GM12878 (cell line): ENCODE measurements at regions not wholly inside any gene's neighbourhood (a gene's known extent, or its start where the extent isn't known, plus 50 kb on each side); places are given as distances from the start of the nearest gene placed in this dataset.

Source experiments
- ATAC-seq: fragments of 200-7000 bp; cut with Tn5 transposase; 3 replicates; pipeline ENCODE4 v1.9.1; 2020; ENCODE audit warnings: mild to moderate bottlenecking, moderate library complexity
- BruUV-seq: library from RNA; stranded (reverse); fragments of 400-500 nt; replicated peaks from 2 replicates; lab custom pipeline; 2021; lab: Mats Ljungman, UMichigan
- CTCF ChIA-PET: fragments of 300-600 bp; sonication (Branson Sonifier 250); formaldehyde crosslinking; extraction: SDS; loops from one replicate; lab custom pipeline; 2021; ENCODE audit warnings: inconsistent platforms; lab: Yijun Ruan, JAX
- POLR2A ChIA-PET: fragments of 350-600 bp; formaldehyde crosslinking; extraction: SDS; loops from one replicate; lab custom pipeline; 2021; ENCODE audit warnings: inconsistent platforms; lab: Charles Lee
- RAD21 ChIA-PET: fragments of 300-600 bp; sonication (Branson Sonifier 250); formaldehyde crosslinking; loops from one replicate; lab custom pipeline; 2023; ENCODE audit warnings: antibody characterized with exemption; ENCODE audit not compliant: unreplicated experiment; lab: Charles Lee
- SMC1A ChIA-PET: fragments of 300-600 bp; sonication (Branson Sonifier 250); formaldehyde crosslinking; loops from one replicate; lab custom pipeline; 2023; ENCODE audit not compliant: unreplicated experiment, uncharacterized antibody; lab: Charles Lee
- DNase-seq: peaks from one replicate; pipeline ENCODE4 v3.0.0-alpha.2; 2011; ENCODE audit warnings: low read depth, low spot score
- FAIRE-seq: peaks from 3 replicates; lab custom pipeline; 2011; peaks lifted over from hg19 to GRCh38; lab: Jason Lieb, UNC
- H2AFZ ChIP-seq: 2 replicates; pipeline ENCODE4 v1.6.0; 2011; ENCODE audit warnings: low read depth, low read length, control low read depth; ENCODE audit not compliant: control insufficient read depth
- H3K27ac ChIP-seq: 2 replicates; pipeline ENCODE4 v1.5.1; 2011; ENCODE audit warnings: control low read depth; ENCODE audit not compliant: control insufficient read depth, insufficient read depth
- H3K27me3 ChIP-seq, 2 experiments: replicated peaks in 1 of 2; 2 replicates each; pipeline versions ENCODE4 v1.6.0 to v1.6.1; 2011; ENCODE audit warnings: low read length in 1 of 2; ENCODE audit not compliant: control insufficient read depth in 2 of 2, insufficient read depth in 2 of 2
- H3K36me3 ChIP-seq, 2 experiments: 2 replicates each; pipeline ENCODE4 v1.5.1; 2011; ENCODE audit warnings: low read length in 1 of 2; ENCODE audit not compliant: control insufficient read depth in 2 of 2, insufficient read depth in 2 of 2
- H3K4me1 ChIP-seq: 2 replicates; pipeline ENCODE4 v1.6.1; 2011; ENCODE audit warnings: mild to moderate bottlenecking, low read length, moderate library complexity, mixed read lengths; ENCODE audit not compliant: control insufficient read depth, insufficient read depth
- H3K4me2 ChIP-seq: 2 replicates; pipeline ENCODE4 v1.6.0; 2011; ENCODE audit warnings: control low read depth; ENCODE audit not compliant: control insufficient read depth, insufficient read depth
- H3K4me3 ChIP-seq: fragments of 200-600 bp; sonication (generic); 2 replicates; pipeline ENCODE4 v1.5.1; 2016
- H3K79me2 ChIP-seq: 2 replicates; pipeline ENCODE4 v1.6.0; 2011; ENCODE audit warnings: low read length; ENCODE audit not compliant: control insufficient read depth, insufficient read depth
- H3K9ac ChIP-seq: 2 replicates; pipeline ENCODE4 v1.8.0; 2011; ENCODE audit warnings: low read length, control low read depth, mixed read lengths; ENCODE audit not compliant: control insufficient read depth, insufficient read depth
- H3K9me3 ChIP-seq: replicated peaks from 3 replicates; pipeline ENCODE4 v1.5.1; 2011; ENCODE audit warnings: mild to moderate bottlenecking, low read length; ENCODE audit not compliant: control insufficient read depth, insufficient read depth
- H4K20me1 ChIP-seq: 2 replicates; pipeline ENCODE4 v1.6.0; 2011; ENCODE audit not compliant: control insufficient read depth, insufficient read depth
- CHD2 ChIP-seq: IDR thresholded peaks from 2 replicates; pipeline ENCODE4 v1.6.1; 2011; ENCODE audit warnings: low read depth, low read length, improper control_type of control experiment, borderline replicate concordance
- FOS ChIP-seq: IDR thresholded peaks from 3 replicates; pipeline ENCODE4 v1.6.1; 2011; ENCODE audit warnings: borderline replicate concordance; ENCODE audit not compliant: insufficient read length; ENCODE audit errors: extremely low read depth
- GATAD2B ChIP-seq: fragments of 450-650 bp; conservative IDR thresholded peaks from 2 replicates; pipeline ENCODE4 v1.6.1; 2017; ENCODE audit warnings: low read depth, mild to moderate bottlenecking, moderate library complexity
- IRF4 ChIP-seq: IDR thresholded peaks from 2 replicates; pipeline ENCODE4 v1.6.1; 2011; ENCODE audit warnings: low read depth, low read length
- POLR2AphosphoS5 ChIP-seq: IDR thresholded peaks from 2 replicates; pipeline ENCODE4 v1.6.1; 2011; ENCODE audit warnings: mild to moderate bottlenecking, low read length, inconsistent platforms
- RUNX3 ChIP-seq: IDR thresholded peaks from 2 replicates; pipeline ENCODE4 v1.6.1; 2012; ENCODE audit warnings: low read length, inconsistent platforms
- SIX5 ChIP-seq: IDR thresholded peaks from 2 replicates; pipeline ENCODE4 v1.6.1; 2011; ENCODE audit warnings: mild to moderate bottlenecking, low read depth, low read length, moderate library complexity; ENCODE audit not compliant: severe bottlenecking
- SMAD5 ChIP-seq: IDR thresholded peaks from 2 replicates; pipeline ENCODE4 v1.6.1; 2016; ENCODE audit warnings: antibody characterized with exemption, low read depth
- ZNF274 ChIP-seq: IDR thresholded peaks from one replicate; pipeline ENCODE4 v1.8.0; 2011; ENCODE audit not compliant: insufficient read length, insufficient read depth
- ZNF622 ChIP-seq: fragments of 450-650 bp; IDR thresholded peaks from 2 replicates; pipeline ENCODE4 v1.6.1; 2017; ENCODE audit warnings: mild to moderate bottlenecking, inconsistent platforms
- WGBS: methylation state at CpG from one replicate; pipeline ENCODE4 v1.1.6; 2016; ENCODE audit warnings: low lambda C conversion rate; ENCODE audit not compliant: insufficient replicate concordance, insufficient coverage; ENCODE audit errors: missing lambda C conversion rate; 5-methylcytosine and 5-hydroxymethylcytosine counted together
- in situ Hi-C: fragments of 300-500 bp; cut with MboI; formaldehyde crosslinking; loops from 9 replicates; pipeline ENCODE4 v1.14.3; 2018; ENCODE audit warnings: mixed read lengths
- intact Hi-C: fragments of 100-400 bp; cut with micrococcal nuclease; formaldehyde crosslinking; loops from one replicate; pipeline ENCODE4 v1.14.2; 2022; ENCODE audit not compliant: unreplicated experiment
- TF ChIP-seq, protein P1 (sequence below): fragments of 450-650 bp; IDR thresholded peaks from 2 replicates; pipeline ENCODE4 v1.6.1; 2017; ENCODE audit warnings: borderline replicate concordance

DNA sequence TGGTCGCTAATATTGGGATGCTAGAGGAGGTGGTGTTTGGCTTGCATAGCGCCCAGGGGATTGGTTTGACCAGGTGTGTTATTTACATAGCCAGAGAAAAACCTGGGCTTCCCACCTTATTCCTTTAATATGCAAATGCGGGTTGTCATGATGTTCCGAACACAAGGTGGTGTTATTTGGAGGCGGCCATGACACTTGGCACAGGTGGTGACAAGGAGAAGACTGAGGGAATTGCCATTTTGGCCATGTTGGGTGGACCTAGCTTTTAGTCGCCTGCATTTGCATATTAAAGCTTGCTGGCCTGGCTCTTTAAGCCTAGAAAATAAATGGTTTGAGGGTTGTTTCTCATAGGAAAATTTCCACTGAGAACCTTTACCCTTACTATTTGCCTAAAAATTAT is 490.5 kb downstream of the SIPA1L2 start:
- Histone ChIP-seq H3K9me3 (no peaks in the 10 kb centered on the region; the same call in 2 of the 3 replicates), H3K9ac (no peak overlapping the region), H3K4me2 (no peak overlapping the region), H3K4me1 (no peaks in the 10 kb centered on the region), H3K36me3 (no peaks in the 10 kb centered on the region), H2AFZ (no peak overlapping the region), H3K27ac (no peak overlapping the region), H3K27me3 (no peaks in the 10 kb centered on the region), H4K20me1 (no peaks in the 10 kb centered on the region), H3K79me2 (no peaks in the 10 kb centered on the region), H3K4me3 (no peak overlapping the region)
- in situ Hi-C loops (no loop called here), intact Hi-C loops (no loop called here)
- no peak for ATAC-seq
- DNase-seq: no peak
- whole genome bisulfite sequencing: 57% methylated on average over 6 of the region's 6 CpGs
- CTCF ChIA-PET: no interaction called here
- BruUV-seq: no TSS peak
- TF ChIP-seq IRF4 (no peak), ZNF274 (no peak), RUNX3 (no peak), ZNF622 (no peak), CHD2 (no peak), POLR2AphosphoS5 (no peak), SMAD5 (no peak), GATAD2B (no peak), SIX5 (no peak), FOS (no peak)
- TF ChIP-seq, protein P1, sequence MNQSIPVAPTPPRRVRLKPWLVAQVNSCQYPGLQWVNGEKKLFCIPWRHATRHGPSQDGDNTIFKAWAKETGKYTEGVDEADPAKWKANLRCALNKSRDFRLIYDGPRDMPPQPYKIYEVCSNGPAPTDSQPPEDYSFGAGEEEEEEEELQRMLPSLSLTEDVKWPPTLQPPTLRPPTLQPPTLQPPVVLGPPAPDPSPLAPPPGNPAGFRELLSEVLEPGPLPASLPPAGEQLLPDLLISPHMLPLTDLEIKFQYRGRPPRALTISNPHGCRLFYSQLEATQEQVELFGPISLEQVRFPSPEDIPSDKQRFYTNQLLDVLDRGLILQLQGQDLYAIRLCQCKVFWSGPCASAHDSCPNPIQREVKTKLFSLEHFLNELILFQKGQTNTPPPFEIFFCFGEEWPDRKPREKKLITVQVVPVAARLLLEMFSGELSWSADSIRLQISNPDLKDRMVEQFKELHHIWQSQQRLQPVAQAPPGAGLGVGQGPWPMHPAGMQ: no peak
- SMC1A ChIA-PET: no interaction called here
- no peak for FAIRE-seq
- POLR2A ChIA-PET: no interaction called here
- RAD21 ChIA-PET: no interaction called here
